GM23338 (cell line): ENCODE measurements at regions not wholly inside any gene's neighbourhood (a gene's known extent, or its start where the extent isn't known, plus 50 kb on each side); places are given as distances from the start of the nearest gene placed in this dataset.

Experiments used
- CTCF ChIP-seq, 2 experiments: fragments of 200-600 bp in 1 of 2; sonication (generic) in 1 of 2; conservative IDR thresholded peaks; 2 replicates each; pipeline versions ENCODE4 v1.5.1 to v1.6.1; 2016 to 2017; ENCODE audit warnings: antibody characterized with exemption in 2 of 2, low read depth in 2 of 2, mild to moderate bottlenecking in 2 of 2, moderate library complexity in 1 of 2
- EZH2 ChIP-seq: fragments of 200-600 bp; sonication (generic); IDR thresholded peaks from one replicate; pipeline ENCODE4 v1.8.0; 2017; ENCODE audit warnings: antibody characterized with exemption, mild to moderate bottlenecking, low read depth; ENCODE audit not compliant: unreplicated experiment
- EZH2phosphoT487 ChIP-seq: fragments of 200-600 bp; sonication (generic); IDR thresholded peaks from one replicate; pipeline ENCODE4 v1.8.1; 2018; ENCODE audit warnings: antibody characterized with exemption; ENCODE audit not compliant: unreplicated experiment
- POLR2AphosphoS5 ChIP-seq: IDR thresholded peaks from 2 replicates; pipeline ENCODE4 v1.6.1; 2016; ENCODE audit warnings: antibody characterized with exemption, low read depth
- ZNF114 ChIP-seq: fragments of 250-450 bp; sonication (Bioruptor Pico); IDR thresholded peaks from 2 replicates; pipeline ENCODE4 v1.5.0; 2020; ENCODE audit warnings: mild to moderate bottlenecking, moderate library complexity
- TF ChIP-seq, protein P1 (sequence below): IDR thresholded peaks from one replicate; pipeline ENCODE4 v1.6.1; 2018; ENCODE audit warnings: antibody characterized with exemption; ENCODE audit not compliant: unreplicated experiment
- TF ChIP-seq, protein P2 (sequence below): IDR thresholded peaks from 2 replicates; pipeline ENCODE4 v1.6.1; 2016; ENCODE audit warnings: antibody characterized with exemption

DNA sequence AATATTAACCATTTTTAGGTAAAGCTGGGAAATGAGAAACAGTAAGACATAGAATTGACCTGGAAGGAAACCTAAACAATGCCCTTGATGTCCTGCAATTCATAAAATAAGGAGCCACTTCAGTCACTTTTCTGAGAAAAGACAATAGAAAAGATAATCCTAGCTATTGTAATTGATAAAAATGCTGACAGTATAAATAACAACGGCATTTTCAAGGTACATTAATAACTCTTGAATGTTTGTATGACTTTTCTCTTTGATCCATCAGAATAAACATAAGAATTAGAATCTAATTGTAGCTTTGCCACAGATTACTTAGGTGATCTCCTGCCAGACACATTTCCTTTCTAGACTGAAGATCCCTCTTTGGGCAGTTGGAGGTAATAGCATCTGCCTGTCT lies 719.5 kb downstream of the SLC4A3 start:
- TF ChIP-seq CTCF (conservative IDR thresholded peaks at IDR 0.05; ENCODE audit: low read depth in 2 of 2) = no peak
- TF ChIP-seq POLR2AphosphoS5 = no peak
- no peak for TF ChIP-seq EZH2phosphoT487
- no peak for TF ChIP-seq EZH2
- TF ChIP-seq ZNF114 (CRISPR knock-in tag) = no peak
- TF ChIP-seq, protein P1, sequence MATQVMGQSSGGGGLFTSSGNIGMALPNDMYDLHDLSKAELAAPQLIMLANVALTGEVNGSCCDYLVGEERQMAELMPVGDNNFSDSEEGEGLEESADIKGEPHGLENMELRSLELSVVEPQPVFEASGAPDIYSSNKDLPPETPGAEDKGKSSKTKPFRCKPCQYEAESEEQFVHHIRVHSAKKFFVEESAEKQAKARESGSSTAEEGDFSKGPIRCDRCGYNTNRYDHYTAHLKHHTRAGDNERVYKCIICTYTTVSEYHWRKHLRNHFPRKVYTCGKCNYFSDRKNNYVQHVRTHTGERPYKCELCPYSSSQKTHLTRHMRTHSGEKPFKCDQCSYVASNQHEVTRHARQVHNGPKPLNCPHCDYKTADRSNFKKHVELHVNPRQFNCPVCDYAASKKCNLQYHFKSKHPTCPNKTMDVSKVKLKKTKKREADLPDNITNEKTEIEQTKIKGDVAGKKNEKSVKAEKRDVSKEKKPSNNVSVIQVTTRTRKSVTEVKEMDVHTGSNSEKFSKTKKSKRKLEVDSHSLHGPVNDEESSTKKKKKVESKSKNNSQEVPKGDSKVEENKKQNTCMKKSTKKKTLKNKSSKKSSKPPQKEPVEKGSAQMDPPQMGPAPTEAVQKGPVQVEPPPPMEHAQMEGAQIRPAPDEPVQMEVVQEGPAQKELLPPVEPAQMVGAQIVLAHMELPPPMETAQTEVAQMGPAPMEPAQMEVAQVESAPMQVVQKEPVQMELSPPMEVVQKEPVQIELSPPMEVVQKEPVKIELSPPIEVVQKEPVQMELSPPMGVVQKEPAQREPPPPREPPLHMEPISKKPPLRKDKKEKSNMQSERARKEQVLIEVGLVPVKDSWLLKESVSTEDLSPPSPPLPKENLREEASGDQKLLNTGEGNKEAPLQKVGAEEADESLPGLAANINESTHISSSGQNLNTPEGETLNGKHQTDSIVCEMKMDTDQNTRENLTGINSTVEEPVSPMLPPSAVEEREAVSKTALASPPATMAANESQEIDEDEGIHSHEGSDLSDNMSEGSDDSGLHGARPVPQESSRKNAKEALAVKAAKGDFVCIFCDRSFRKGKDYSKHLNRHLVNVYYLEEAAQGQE = no peak
- TF ChIP-seq, protein P2, sequence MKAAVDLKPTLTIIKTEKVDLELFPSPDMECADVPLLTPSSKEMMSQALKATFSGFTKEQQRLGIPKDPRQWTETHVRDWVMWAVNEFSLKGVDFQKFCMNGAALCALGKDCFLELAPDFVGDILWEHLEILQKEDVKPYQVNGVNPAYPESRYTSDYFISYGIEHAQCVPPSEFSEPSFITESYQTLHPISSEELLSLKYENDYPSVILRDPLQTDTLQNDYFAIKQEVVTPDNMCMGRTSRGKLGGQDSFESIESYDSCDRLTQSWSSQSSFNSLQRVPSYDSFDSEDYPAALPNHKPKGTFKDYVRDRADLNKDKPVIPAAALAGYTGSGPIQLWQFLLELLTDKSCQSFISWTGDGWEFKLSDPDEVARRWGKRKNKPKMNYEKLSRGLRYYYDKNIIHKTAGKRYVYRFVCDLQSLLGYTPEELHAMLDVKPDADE = no peak
